Body of pancreas (tissue), 4 donors: ENCODE measurements at regions not wholly inside any gene's neighbourhood (a gene's known extent, or its start where the extent isn't known, plus 50 kb on each side); places are given as distances from the start of the nearest gene placed in this dataset.

ENCODE experiments used
- CTCF ChIP-seq, 7 experiments: fragments of 450-650 bp in 4 of 7; fragments of 200-600 bp in 3 of 7; sonication (generic) in 3 of 7; IDR thresholded peaks; one replicate each; pipeline ENCODE4 v1.5.1; 2016 to 2019; ENCODE audit warnings: antibody characterized with exemption in 7 of 7
- POLR2A ChIP-seq, 3 donors: fragments of 450-650 bp; IDR thresholded peaks; one replicate each; pipeline ENCODE4 v1.6.1; 2016; ENCODE audit warnings: antibody characterized with exemption in 3 of 3, mild to moderate bottlenecking in 2 of 3

- TF ChIP-seq POLR2A (IDR thresholded peaks at IDR 0.05) (no peak), CTCF (IDR thresholded peaks at IDR 0.05) (no peak)
These were observed 159.9 kb upstream of the SLC25A13 start for GRCh38 chr7:96481796-96482195.
